ENCODE measurements at regions not wholly inside any gene's neighbourhood (a gene's known extent, or its start where the extent isn't known, plus 50 kb on each side); places are given as distances from the start of the nearest gene placed in this dataset.

DNA sequence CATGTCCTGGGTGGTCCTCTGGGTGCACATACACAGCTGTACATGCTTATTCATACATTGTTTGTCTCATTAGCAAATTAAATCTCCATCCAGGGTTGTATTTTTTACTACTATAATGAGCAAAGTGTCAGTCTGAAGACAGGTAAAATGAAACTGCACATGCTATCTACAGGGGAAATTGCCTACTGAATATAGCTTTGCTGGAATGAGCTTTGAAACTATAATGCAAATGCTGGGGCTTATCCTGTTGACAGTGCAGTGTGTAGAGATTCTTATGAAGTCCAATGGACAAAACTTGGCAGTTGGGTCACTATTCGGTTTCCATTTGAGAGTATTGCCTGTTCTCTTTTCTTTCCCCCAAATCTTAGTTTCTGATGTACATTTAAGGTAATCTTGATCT lies 292.8 kb upstream of the LRP1B start:
- TF ChIP-seq POLR2A (IDR thresholded peaks at IDR 0.05; ENCODE audit: low read length) (no peak), GATA1 (IDR thresholded peaks at IDR 0.05; ENCODE audit: low read depth, low read length) (no peak)
